Fibroblast of villous mesenchyme (primary cell): ENCODE measurements at regions not wholly inside any gene's neighbourhood (a gene's known extent, or its start where the extent isn't known, plus 50 kb on each side); places are given as distances from the start of the nearest gene placed in this dataset. TPM values are rescaled to one million over a fixed set of nuclear protein-coding genes. Genes with fewer than 3 reads are reported as not detected.
A peak's percentile ranks its signal among the peaks of the same experiment; 100 is the strongest.

Source experiments
- DNase-seq: peaks from one replicate; pipeline ENCODE4 v3.0.0-alpha.2; 2010; ENCODE audit warnings: low read depth
- H3K4me3 ChIP-seq: 2 replicates; pipeline ENCODE4 v1.5.1; 2011; ENCODE audit warnings: low read depth, mild to moderate bottlenecking, low read length
- CTCF ChIP-seq: IDR thresholded peaks from 2 replicates; pipeline ENCODE4 v1.5.1; 2012; ENCODE audit warnings: low read depth, mild to moderate bottlenecking, low read length; ENCODE audit not compliant: insufficient read depth
- small RNA-seq: library from RNA; depleted of rRNA; stranded (forward); fragments of <200 nt; gene quantifications from one replicate; pipeline ENCODE3, GENCODE V24; 2012

- peak; percentile 45 for DNase-seq
- TF ChIP-seq CTCF, result no peak
Observed at GRCh38 chr2:57987835-57988573, 58.6 kb upstream of the VRK2 start.

GRCh38 chr2:57990118-57990725 is 56.4 kb upstream of the VRK2 start:
- TF ChIP-seq CTCF, result no peak
- DNase-seq, result no peak
- H3K4me3 ChIP-seq, result no peak overlapping the region

More at GRCh38 chr2:57987835-57988573, 58.6 kb upstream of the VRK2 start:
- H3K4me3 ChIP-seq, result no peak overlapping the region

Small RNA genes lying in the stretch of these regions (small RNA-seq; reads per million reads assigned to genes)
- gene PPIAP63 (not detected), gene RF00592 (1.6 reads per million, percentile 39 among the genes with 10 or more reads in this experiment)
